SK-N-SH (cell line): ENCODE measurements at regions not wholly inside any gene's neighbourhood (a gene's known extent, or its start where the extent isn't known, plus 50 kb on each side); places are given as distances from the start of the nearest gene placed in this dataset.

Source experiments
- CTCF ChIP-seq: fragments of 200-600 bp; sonication (generic); IDR thresholded peaks from 2 replicates; pipeline ENCODE4 v1.6.1; 2017; ENCODE audit warnings: antibody characterized with exemption, mild to moderate bottlenecking, moderate library complexity
- EP300 ChIP-seq, 2 experiments: IDR thresholded peaks; 2 replicates each; pipeline versions ENCODE4 v1.4.0 to v1.6.1; 2012; ENCODE audit warnings: borderline replicate concordance in 1 of 2, low read depth in 1 of 2, low read length in 1 of 2
- FOXJ3 ChIP-seq: sonication (generic); formaldehyde crosslinking; IDR thresholded peaks from 2 replicates; pipeline ENCODE4 v1.5.1; 2020; ENCODE audit warnings: mild to moderate bottlenecking, missing genetic modification reagents
- MAX ChIP-seq: IDR thresholded peaks from 2 replicates; pipeline ENCODE4 v1.4.0; 2012; ENCODE audit warnings: low read depth
- POLR2AphosphoS5 ChIP-seq: IDR thresholded peaks from 2 replicates; pipeline ENCODE4 v1.6.1; 2012; ENCODE audit warnings: low read depth, low read length
- REST ChIP-seq: IDR thresholded peaks from 2 replicates; pipeline ENCODE4 v1.6.1; 2012; ENCODE audit warnings: mild to moderate bottlenecking, low read depth, low read length, moderate library complexity
- RFX5 ChIP-seq: IDR thresholded peaks from 2 replicates; pipeline ENCODE4 v1.6.1; 2012; ENCODE audit warnings: mild to moderate bottlenecking, improper control_type of control experiment, low read length
- SIN3A ChIP-seq: IDR thresholded peaks from 2 replicates; pipeline ENCODE4 v1.6.1; 2012; ENCODE audit warnings: low read depth, mild to moderate bottlenecking, low read length, moderate library complexity, borderline replicate concordance
- TCF12 ChIP-seq: IDR thresholded peaks from 2 replicates; pipeline ENCODE4 v1.4.0; 2012
- YY1 ChIP-seq: IDR thresholded peaks from 2 replicates; pipeline ENCODE4 v1.4.0; 2012; ENCODE audit warnings: low read depth, mild to moderate bottlenecking

- TF ChIP-seq CTCF = no peak
- no peak for TF ChIP-seq RFX5
- TF ChIP-seq POLR2AphosphoS5 = no peak
- no peak for TF ChIP-seq SIN3A
- no peak for TF ChIP-seq REST
- TF ChIP-seq YY1 = no peak
- no peak for TF ChIP-seq MAX
- no peak for TF ChIP-seq EP300 (IDR thresholded peaks at IDR 0.05; ENCODE audit: borderline replicate concordance in 1 of 2, low read depth in 1 of 2, low read length in 1 of 2)
- no peak for TF ChIP-seq TCF12
- no peak for TF ChIP-seq FOXJ3 (CRISPR knock-in tag)
These were observed 138.6 kb downstream of the SCARB1 start for GRCh38 chr12:124725099-124725498.
